ENCODE measurements at regions not wholly inside any gene's neighbourhood (a gene's known extent, or its start where the extent isn't known, plus 50 kb on each side); places are given as distances from the start of the nearest gene placed in this dataset.

- Histone ChIP-seq H3K27ac (ENCODE audit: low read depth, low read length) (no peak overlapping the region), H3K36me3 (ENCODE audit: control insufficient read depth, insufficient read depth, low read length) (no peaks in the 10 kb centered on the region), H3K4me3 (ENCODE audit: low read length) (no peak overlapping the region), H3K4me1 (ENCODE audit: control insufficient read depth, insufficient read depth, low read length) (peaks cover 13% of the 10 kb centered on the region), H3K27me3 (ENCODE audit: control insufficient read depth, insufficient read depth, low read length, poor library complexity, severe bottlenecking) (peaks cover 21% of the 10 kb centered on the region), H3K9ac (ENCODE audit: extremely low read depth, low read length, poor library complexity, severe bottlenecking) (no peak overlapping the region), H3K9me3 (ENCODE audit: control insufficient read depth, low read length) (no peaks in the 10 kb centered on the region)
- no peaks in the 10 kb centered on the region for H3K9me3 Mint-ChIP-seq
- TF ChIP-seq, protein P1, sequence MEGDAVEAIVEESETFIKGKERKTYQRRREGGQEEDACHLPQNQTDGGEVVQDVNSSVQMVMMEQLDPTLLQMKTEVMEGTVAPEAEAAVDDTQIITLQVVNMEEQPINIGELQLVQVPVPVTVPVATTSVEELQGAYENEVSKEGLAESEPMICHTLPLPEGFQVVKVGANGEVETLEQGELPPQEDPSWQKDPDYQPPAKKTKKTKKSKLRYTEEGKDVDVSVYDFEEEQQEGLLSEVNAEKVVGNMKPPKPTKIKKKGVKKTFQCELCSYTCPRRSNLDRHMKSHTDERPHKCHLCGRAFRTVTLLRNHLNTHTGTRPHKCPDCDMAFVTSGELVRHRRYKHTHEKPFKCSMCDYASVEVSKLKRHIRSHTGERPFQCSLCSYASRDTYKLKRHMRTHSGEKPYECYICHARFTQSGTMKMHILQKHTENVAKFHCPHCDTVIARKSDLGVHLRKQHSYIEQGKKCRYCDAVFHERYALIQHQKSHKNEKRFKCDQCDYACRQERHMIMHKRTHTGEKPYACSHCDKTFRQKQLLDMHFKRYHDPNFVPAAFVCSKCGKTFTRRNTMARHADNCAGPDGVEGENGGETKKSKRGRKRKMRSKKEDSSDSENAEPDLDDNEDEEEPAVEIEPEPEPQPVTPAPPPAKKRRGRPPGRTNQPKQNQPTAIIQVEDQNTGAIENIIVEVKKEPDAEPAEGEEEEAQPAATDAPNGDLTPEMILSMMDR (conservative IDR thresholded peaks at IDR 0.05), result no peak
- WGBS, 2 experiments (ENCODE audit: insufficient coverage in 1 of 2, insufficient read length in 1 of 2), result 86 to 88% methylated on average over 1 to 3 of the region's 3 CpGs
- no peak overlapping the region for H3K4me3 Mint-ChIP-seq
- H3K27ac Mint-ChIP-seq, result no peak overlapping the region
- no peak for DNase-seq
- H3K36me3 Mint-ChIP-seq (ENCODE audit: low read depth), result no peaks in the 10 kb centered on the region
- peaks cover 16% of the 10 kb centered on the region for H3K4me1 Mint-ChIP-seq
- H3K27me3 Mint-ChIP-seq (ENCODE audit: insufficient read depth), result peaks cover 53% of the 10 kb centered on the region
These were observed 69.5 kb upstream of the XPA start for GRCh38 chr9:97766610-97767009.

GRCh38 chr9:97767891-97768290 is 70.8 kb upstream of the XPA start:
- Histone ChIP-seq H3K27ac (ENCODE audit: low read depth, low read length) (no peak overlapping the region), H3K9me3 (ENCODE audit: control insufficient read depth, low read length) (no peaks in the 10 kb centered on the region), H3K4me3 (ENCODE audit: low read length) (no peak overlapping the region), H3K9ac (ENCODE audit: extremely low read depth, low read length, poor library complexity, severe bottlenecking) (no peak overlapping the region), H3K4me1 (ENCODE audit: control insufficient read depth, insufficient read depth, low read length) (peaks cover 13% of the 10 kb centered on the region), H3K36me3 (ENCODE audit: control insufficient read depth, insufficient read depth, low read length) (no peaks in the 10 kb centered on the region), H3K27me3 (ENCODE audit: control insufficient read depth, insufficient read depth, low read length, poor library complexity, severe bottlenecking) (peaks cover 8% of the 10 kb centered on the region)
- no peak for DNase-seq
- Mint-ChIP-seq H3K4me1 (peaks cover 29% of the 10 kb centered on the region), H3K27me3 (ENCODE audit: insufficient read depth) (peaks cover 41% of the 10 kb centered on the region), H3K9me3 (no peaks in the 10 kb centered on the region), H3K36me3 (ENCODE audit: low read depth) (no peaks in the 10 kb centered on the region), H3K27ac (no peak overlapping the region), H3K4me3 (no peak overlapping the region)
- TF ChIP-seq, protein P1 (conservative IDR thresholded peaks at IDR 0.05), result no peak
- 95% methylated on average over 2 of the region's 2 CpGs; no CpG with 5 or more reads in 1 of the 2 experiments for WGBS, 2 experiments (ENCODE audit: insufficient coverage in 1 of 2, insufficient read length in 1 of 2)

- H3K9ac ChIP-seq (ENCODE audit: extremely low read depth, low read length, poor library complexity, severe bottlenecking), result no peak overlapping the region
- no peaks in the 10 kb centered on the region for H3K27me3 ChIP-seq (ENCODE audit: control insufficient read depth, insufficient read depth, low read length, poor library complexity, severe bottlenecking)
- no peak overlapping the region for H3K27ac Mint-ChIP-seq
- no peaks in the 10 kb centered on the region for H3K9me3 ChIP-seq (ENCODE audit: control insufficient read depth, low read length)
- no peak overlapping the region for H3K4me3 ChIP-seq (ENCODE audit: low read length)
- no peak overlapping the region for H3K27ac ChIP-seq (ENCODE audit: low read depth, low read length)
- TF ChIP-seq, protein P1 (conservative IDR thresholded peaks at IDR 0.05), result no peak
- H3K4me1 ChIP-seq (ENCODE audit: control insufficient read depth, insufficient read depth, low read length), result peaks cover 13% of the 10 kb centered on the region
- no peaks in the 10 kb centered on the region for H3K36me3 ChIP-seq (ENCODE audit: control insufficient read depth, insufficient read depth, low read length)
- 95 to 98% methylated on average over 5 to 7 of the region's 7 CpGs for WGBS, 2 experiments (ENCODE audit: insufficient coverage in 1 of 2, insufficient read length in 1 of 2)
- no peaks in the 10 kb centered on the region for H3K36me3 Mint-ChIP-seq (ENCODE audit: low read depth)
- DNase-seq, result no peak
- no peaks in the 10 kb centered on the region for H3K9me3 Mint-ChIP-seq
- H3K4me3 Mint-ChIP-seq, result no peak overlapping the region
- peaks cover 33% of the 10 kb centered on the region for H3K4me1 Mint-ChIP-seq
- H3K27me3 Mint-ChIP-seq (ENCODE audit: insufficient read depth), result peaks cover 34% of the 10 kb centered on the region
These were observed 71.6 kb upstream of the XPA start for GRCh38 chr9:97768746-97769145.

All from endodermal cell (in vitro differentiated cells).